NCI-H526 (cell line): ENCODE measurements at regions not wholly inside any gene's neighbourhood (a gene's known extent, or its start where the extent isn't known, plus 50 kb on each side); places are given as distances from the start of the nearest gene placed in this dataset.
"Not testable (repeated sequence)": the region's sequence is repeated elsewhere in the genome, so short reads cannot be mapped to it uniquely, and the experiment has no call there.

Source experiments
- DNase-seq, 2 experiments: peaks; one replicate each; lab custom pipeline; 2025; lab: John Stamatoyannopoulos, UW

DNA sequence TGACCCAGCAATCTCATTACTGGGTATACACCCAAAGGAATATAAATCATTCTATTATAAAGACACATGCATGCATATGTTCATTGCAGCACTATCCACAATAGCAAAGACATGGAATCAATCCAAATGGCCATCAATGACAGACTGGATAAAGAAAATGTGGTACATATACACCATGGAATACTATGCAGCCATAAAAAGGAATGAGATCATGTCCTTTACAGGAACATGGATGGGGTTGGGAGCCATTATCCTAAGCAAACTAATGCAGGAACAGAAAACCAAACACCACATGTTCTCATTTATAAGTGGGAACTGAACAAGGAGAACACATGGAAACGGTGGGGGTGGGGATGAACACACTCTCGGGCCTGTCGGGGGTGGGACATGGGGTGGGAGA, 129.2 kb upstream of the STK26 start:
- not testable (repeated sequence) for DNase-seq

- DNase-seq, result no peak
Observed at GRCh38 chrX:131894995-131895394, 128.1 kb upstream of the STK26 start.

GRCh38 chrX:131895807-131896206, 127.3 kb upstream of the STK26 start:
- no peak for DNase-seq

DNA sequence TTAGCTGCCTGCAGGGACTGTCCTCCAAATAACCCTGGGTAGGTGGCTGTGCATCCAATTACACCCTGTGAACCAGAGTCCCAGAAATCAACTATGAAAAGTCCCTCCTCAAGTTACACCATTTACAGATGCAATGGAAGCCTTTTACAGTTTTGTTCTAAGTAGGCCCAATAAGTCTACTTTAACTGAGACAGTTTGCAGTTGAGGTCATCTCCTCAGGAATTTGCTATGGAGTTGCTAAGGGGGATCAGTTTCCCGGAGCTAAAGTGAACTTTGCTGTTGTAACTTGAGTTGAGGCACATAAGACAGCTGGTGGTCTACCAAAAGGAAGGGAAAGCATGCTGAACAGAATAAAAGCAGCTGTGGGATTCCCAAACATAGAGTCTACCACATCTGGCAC, 121.6 kb upstream of the STK26 start:
- DNase-seq, result no peak

DNA sequence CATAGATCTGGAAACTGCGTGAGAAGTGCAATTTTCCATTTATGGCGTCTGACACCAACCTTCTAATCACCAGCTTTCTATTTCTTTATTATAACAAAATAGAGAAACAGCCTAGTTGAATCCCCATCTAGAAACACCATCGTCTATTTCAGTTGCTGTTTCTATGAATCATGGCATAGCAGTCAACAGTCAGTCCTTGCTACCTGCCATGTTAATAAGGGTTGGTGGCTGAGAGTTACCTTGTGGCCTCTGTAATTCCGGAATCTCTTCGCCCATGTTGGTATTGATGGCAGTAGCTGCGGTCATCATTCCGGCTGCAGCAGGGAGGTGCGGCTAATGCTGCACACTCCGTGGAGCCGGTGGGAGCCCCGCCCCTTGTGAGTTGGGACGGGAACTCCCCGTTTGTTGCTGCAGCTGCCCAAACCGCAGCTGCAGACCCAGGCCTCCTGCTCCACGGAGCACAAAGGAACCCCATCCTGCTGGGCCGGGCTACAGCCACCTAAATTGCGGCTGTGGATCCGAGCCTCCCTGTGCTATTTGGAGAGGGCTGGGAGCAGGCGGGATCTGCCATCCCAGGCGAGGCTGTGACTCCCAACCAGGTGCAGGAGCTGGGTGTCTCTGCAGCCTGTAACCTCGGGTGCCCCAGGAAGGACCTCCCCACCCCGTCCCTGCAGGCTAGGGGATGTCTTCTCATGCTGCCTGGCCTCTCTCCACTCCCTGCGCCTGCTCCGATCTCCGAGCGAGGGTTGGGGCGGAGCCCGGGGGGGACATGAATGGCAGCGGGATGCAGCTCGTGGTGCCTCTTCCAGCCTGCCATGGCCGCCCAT, 115.4 kb upstream of the STK26 start:
- peak; percentile 9 to 30 for DNase-seq

- DNase-seq, result no peak
Observed at GRCh38 chrX:131910586-131910985, 112.5 kb upstream of the STK26 start.

- DNase-seq, result no peak
Observed at GRCh38 chrX:131915488-131915887, 107.6 kb upstream of the STK26 start.

DNA sequence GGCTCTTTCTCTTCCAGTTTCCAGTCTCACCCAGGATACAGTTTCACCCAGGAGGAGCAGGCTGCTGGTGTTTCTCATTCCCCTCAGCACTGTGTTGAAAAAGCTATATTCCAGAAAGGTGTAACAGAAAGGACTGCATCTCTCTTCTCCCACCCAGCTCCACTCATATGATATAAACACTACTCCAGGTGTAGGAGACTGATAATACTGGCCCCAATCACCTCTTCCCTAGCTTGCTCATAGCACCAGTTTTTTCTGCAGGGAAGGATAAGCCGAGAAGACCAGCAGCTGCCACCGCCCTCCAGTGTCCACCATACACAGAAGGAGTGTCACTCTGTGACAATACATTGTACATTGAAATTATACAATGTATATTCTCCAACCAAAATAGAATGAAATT, 105.5 kb upstream of the STK26 start:
- no peak for DNase-seq

GRCh38 chrX:131918839-131919238, 104.3 kb upstream of the STK26 start:
- no peak for DNase-seq

DNA sequence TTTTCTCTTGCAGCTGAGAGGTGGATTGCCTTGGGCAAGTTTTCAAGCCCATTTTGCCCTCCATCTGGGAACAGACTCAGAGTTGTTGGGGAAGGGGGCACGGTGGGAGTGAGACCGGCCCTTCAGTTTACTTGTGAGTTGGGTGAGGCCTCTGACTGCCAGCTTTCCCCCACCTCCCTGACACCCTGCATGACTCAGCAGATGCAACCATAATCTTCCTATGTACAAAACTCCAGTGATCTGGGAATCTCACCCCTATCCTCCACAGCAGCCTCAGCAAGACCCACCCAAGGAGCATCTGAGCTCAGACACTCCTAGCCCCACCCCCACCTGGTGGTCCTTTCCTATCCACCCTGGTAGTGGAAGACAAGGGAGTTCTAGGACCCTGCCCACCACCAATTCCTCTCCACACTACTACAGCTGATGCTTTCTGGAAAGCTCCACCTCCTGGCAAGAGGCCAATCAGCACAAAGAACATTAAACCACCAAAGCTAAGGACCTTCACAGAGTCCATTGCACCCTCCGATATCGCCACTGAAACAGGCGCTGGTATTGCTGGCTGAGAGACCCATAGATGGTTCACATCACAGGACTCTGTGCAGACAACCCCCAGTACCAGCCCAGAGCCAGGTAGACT, 99.4 kb upstream of the STK26 start:
- no peak for DNase-seq

GRCh38 chrX:131938749-131939148, 84.4 kb upstream of the STK26 start:
- DNase-seq, result no peak

- DNase-seq, result no peak
Observed at GRCh38 chrX:131942034-131942433, 81.1 kb upstream of the STK26 start.

GRCh38 chrX:131944936-131945902, 77.9 kb upstream of the STK26 start:
- DNase-seq, result no peak

GRCh38 chrX:131951166-131951565, 71.9 kb upstream of the STK26 start:
- no peak for DNase-seq

DNA sequence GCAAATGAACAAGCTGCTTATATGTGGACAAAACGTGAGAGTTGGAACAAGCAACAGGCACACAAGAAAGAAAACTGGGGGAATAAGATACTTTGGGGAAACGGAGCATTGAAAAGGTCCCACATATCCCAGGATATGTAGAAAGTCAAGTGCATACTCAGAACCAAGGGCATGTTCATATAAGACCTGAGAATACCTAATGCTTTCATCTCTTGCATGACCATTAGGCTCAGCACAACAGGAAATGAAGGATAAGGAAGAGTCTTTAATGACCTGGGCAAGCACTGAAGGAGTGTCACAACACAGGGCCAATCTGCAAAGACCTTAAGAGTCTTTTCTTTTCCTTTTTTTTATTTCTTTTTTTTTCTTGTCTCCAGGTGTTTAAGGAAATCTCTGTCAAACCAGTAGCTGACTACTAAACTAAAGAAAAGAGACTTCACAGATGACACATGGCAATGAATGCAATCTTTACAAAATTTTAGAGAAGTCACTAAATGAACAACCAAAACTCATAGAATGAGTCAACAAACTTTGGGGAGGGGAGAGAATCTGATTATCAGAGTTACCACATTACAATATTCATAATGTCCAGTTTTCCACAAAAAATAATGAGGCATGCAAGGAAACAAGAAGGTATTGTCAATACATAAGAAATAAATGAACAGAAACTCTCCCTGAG, 67.9 kb upstream of the STK26 start:
- DNase-seq, result no peak

- DNase-seq, result no peak
Observed at GRCh38 chrX:131958724-131959123, 64.4 kb upstream of the STK26 start.

GRCh38 chrX:131970347-131970746, 52.8 kb upstream of the STK26 start:
- DNase-seq, result no peak
